HG02623 (cell line): ENCODE measurements at regions not wholly inside any gene's neighbourhood (a gene's known extent, or its start where the extent isn't known, plus 50 kb on each side); places are given as distances from the start of the nearest gene placed in this dataset.

Source experiments
- ATAC-seq: cut with Tn5 transposase; IDR thresholded peaks from one replicate; pipeline ENCODE4 v1.9.1; 2021; ENCODE audit warnings: moderate library complexity; ENCODE audit not compliant: unreplicated experiment

GRCh38 chr3:23073724-23074305 lies 129.3 kb upstream of the UBE2E2 start:
- ATAC-seq = no peak

GRCh38 chr3:23075496-23075895 lies 127.6 kb upstream of the UBE2E2 start:
- no peak for ATAC-seq

- no peak for ATAC-seq
Observed at GRCh38 chr3:23076437-23076836, 126.7 kb upstream of the UBE2E2 start.

- no peak for ATAC-seq
Observed at GRCh38 chr3:23077126-23077525, 126.0 kb upstream of the UBE2E2 start.

- no peak for ATAC-seq
Observed at GRCh38 chr3:23078735-23079134, 124.4 kb upstream of the UBE2E2 start.

- ATAC-seq = no peak
Observed at GRCh38 chr3:23079976-23080375, 123.2 kb upstream of the UBE2E2 start.

GRCh38 chr3:23083701-23084100 lies 119.4 kb upstream of the UBE2E2 start:
- ATAC-seq = no peak

- ATAC-seq = no peak
Observed at GRCh38 chr3:23084367-23084766, 118.8 kb upstream of the UBE2E2 start.

GRCh38 chr3:23085261-23085660 lies 117.9 kb upstream of the UBE2E2 start:
- ATAC-seq = no peak

GRCh38 chr3:23086331-23086730 lies 116.8 kb upstream of the UBE2E2 start:
- no peak for ATAC-seq

GRCh38 chr3:23086831-23087230 lies 116.3 kb upstream of the UBE2E2 start:
- ATAC-seq = no peak

GRCh38 chr3:23094412-23094811 lies 108.7 kb upstream of the UBE2E2 start:
- ATAC-seq = no peak

GRCh38 chr3:23094890-23095462 lies 108.2 kb upstream of the UBE2E2 start:
- no peak for ATAC-seq

- no peak for ATAC-seq
Observed at GRCh38 chr3:23096041-23096440, 107.1 kb upstream of the UBE2E2 start.

GRCh38 chr3:23099021-23099420 lies 104.1 kb upstream of the UBE2E2 start:
- no peak for ATAC-seq

GRCh38 chr3:23099677-23100076 lies 103.5 kb upstream of the UBE2E2 start:
- ATAC-seq = no peak

GRCh38 chr3:23100106-23100505 lies 103.0 kb upstream of the UBE2E2 start:
- no peak for ATAC-seq

GRCh38 chr3:23103764-23104163 lies 99.4 kb upstream of the UBE2E2 start:
- no peak for ATAC-seq

GRCh38 chr3:23105048-23105447 lies 98.1 kb upstream of the UBE2E2 start:
- no peak for ATAC-seq

GRCh38 chr3:23106666-23107065 lies 96.5 kb upstream of the UBE2E2 start:
- no peak for ATAC-seq

GRCh38 chr3:23107221-23107620 lies 95.9 kb upstream of the UBE2E2 start:
- no peak for ATAC-seq

- no peak for ATAC-seq
Observed at GRCh38 chr3:23108451-23109057, 94.6 kb upstream of the UBE2E2 start.

- ATAC-seq = no peak
Observed at GRCh38 chr3:23111286-23111685, 91.8 kb upstream of the UBE2E2 start.
